ENCODE measurements at regions not wholly inside any gene's neighbourhood (a gene's known extent, or its start where the extent isn't known, plus 50 kb on each side); places are given as distances from the start of the nearest gene placed in this dataset.

GRCh38 chr2:174697255-174697654 is 67.0 kb downstream of the CHRNA1 start:
- Mint-ChIP-seq H3K9me3 (no peaks in the 10 kb centered on the region), H3K27me3 (ENCODE audit: low read depth) (no peaks in the 10 kb centered on the region), H3K36me3 (no peaks in the 10 kb centered on the region), H3K4me3 (no peak overlapping the region), H3K4me1 (peaks cover 16% of the 10 kb centered on the region), H3K27ac (no peak overlapping the region)
- CTCF ChIA-PET, result interaction anchor here (0.5 to 5.4 kb wide), 84 partner anchors 8 to 1400 kb away, joined by 3 to 37 read pairs (median 4); partner anchors contain the start of genes CHN1 and CHRNA1
- TF ChIP-seq SOX15 (CRISPR knock-in tag; IDR thresholded peaks at IDR 0.05) (no peak), TP53 (CRISPR knock-in tag; IDR thresholded peaks at IDR 0.05) (no peak), ZSCAN18 (CRISPR knock-in tag; IDR thresholded peaks at IDR 0.05) (0 out of 2 replicates have a peak, but pooled peaks have one; percentile 53), MYBL2 (CRISPR knock-in tag; IDR thresholded peaks at IDR 0.05) (no peak), SP1 (CRISPR knock-in tag; conservative IDR thresholded peaks at IDR 0.05) (no peak), CTCF (IDR thresholded peaks at IDR 0.05) (peak; percentile 60), ZNF396 (CRISPR knock-in tag; IDR thresholded peaks at IDR 0.05; ENCODE audit: borderline replicate concordance) (peak; percentile 8; the same call in 1 of the 2 replicates), JAZF1 (CRISPR knock-in tag; IDR thresholded peaks at IDR 0.05) (no peak), CBFB (CRISPR knock-in tag; IDR thresholded peaks at IDR 0.05; ENCODE audit: low read depth) (no peak)
- TF ChIP-seq, protein P1, sequence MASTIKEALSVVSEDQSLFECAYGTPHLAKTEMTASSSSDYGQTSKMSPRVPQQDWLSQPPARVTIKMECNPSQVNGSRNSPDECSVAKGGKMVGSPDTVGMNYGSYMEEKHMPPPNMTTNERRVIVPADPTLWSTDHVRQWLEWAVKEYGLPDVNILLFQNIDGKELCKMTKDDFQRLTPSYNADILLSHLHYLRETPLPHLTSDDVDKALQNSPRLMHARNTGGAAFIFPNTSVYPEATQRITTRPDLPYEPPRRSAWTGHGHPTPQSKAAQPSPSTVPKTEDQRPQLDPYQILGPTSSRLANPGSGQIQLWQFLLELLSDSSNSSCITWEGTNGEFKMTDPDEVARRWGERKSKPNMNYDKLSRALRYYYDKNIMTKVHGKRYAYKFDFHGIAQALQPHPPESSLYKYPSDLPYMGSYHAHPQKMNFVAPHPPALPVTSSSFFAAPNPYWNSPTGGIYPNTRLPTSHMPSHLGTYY (CRISPR knock-in tag; IDR thresholded peaks at IDR 0.05), result peak; percentile 26; the same call in 1 of the 2 replicates
- POLR2A ChIA-PET, result interaction anchor here (0.6 kb wide), 1 partner anchor 1616 kb away, joined by 3 read pairs; no protein-coding TSS in a partner anchor
- ATAC-seq (peak; percentile 94), DNase-seq (ENCODE audit: low spot score) (peak; percentile 76)

DNA sequence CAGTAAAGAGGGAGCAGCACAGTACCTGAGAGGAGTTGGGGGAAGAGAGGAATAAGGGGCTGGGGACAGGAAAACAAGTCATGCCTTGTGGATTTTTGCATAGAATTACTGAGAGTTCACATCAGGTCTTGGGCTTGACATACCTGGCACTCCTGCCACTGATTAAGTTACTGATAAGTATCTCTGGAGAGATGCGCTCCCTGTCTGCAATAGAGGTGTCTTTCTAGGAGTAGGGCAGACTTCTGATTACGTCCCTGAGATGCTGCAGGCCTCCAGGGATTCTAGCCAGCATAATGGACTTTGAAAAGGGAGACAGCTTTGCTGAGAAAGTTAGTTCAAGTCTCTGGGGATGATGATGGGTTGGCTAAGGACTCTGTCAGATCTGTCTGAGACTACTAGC is 69.4 kb downstream of the CHRNA1 start:
- DNase-seq (ENCODE audit: low spot score) (no peak), ATAC-seq (no peak)
- ChIA-PET POLR2A (no interaction called here), CTCF (interaction anchor here (0.8 to 1.0 kb wide), 4 partner anchors 54 to 232 kb away, joined by 3 read pairs; no protein-coding TSS in a partner anchor)
- Mint-ChIP-seq H3K9me3 (no peaks in the 10 kb centered on the region), H3K36me3 (no peaks in the 10 kb centered on the region), H3K4me3 (no peak overlapping the region), H3K27me3 (ENCODE audit: low read depth) (no peaks in the 10 kb centered on the region), H3K4me1 (peaks cover 16% of the 10 kb centered on the region), H3K27ac (no peak overlapping the region)
- TF ChIP-seq, protein P2, sequence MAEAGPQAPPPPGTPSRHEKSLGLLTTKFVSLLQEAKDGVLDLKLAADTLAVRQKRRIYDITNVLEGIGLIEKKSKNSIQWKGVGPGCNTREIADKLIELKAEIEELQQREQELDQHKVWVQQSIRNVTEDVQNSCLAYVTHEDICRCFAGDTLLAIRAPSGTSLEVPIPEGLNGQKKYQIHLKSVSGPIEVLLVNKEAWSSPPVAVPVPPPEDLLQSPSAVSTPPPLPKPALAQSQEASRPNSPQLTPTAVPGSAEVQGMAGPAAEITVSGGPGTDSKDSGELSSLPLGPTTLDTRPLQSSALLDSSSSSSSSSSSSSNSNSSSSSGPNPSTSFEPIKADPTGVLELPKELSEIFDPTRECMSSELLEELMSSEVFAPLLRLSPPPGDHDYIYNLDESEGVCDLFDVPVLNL (CRISPR knock-in tag; IDR thresholded peaks at IDR 0.05; ENCODE audit: borderline replicate concordance, low read depth), result no peak
- TF ChIP-seq CBFB (CRISPR knock-in tag; IDR thresholded peaks at IDR 0.05; ENCODE audit: low read depth) (no peak), ZNF232 (CRISPR knock-in tag; IDR thresholded peaks at IDR 0.05) (no peak), ZBTB21 (CRISPR knock-in tag; IDR thresholded peaks at IDR 0.05; ENCODE audit: borderline replicate concordance) (no peak), ATF6 (CRISPR knock-in tag; IDR thresholded peaks at IDR 0.05) (no peak), NFYB (CRISPR knock-in tag; conservative IDR thresholded peaks at IDR 0.05; ENCODE audit: low read depth) (no peak)

Data from WTC11 (cell line).